Lower lobe of right lung (tissue), 2 donors: ENCODE measurements at regions not wholly inside any gene's neighbourhood (a gene's known extent, or its start where the extent isn't known, plus 50 kb on each side); places are given as distances from the start of the nearest gene placed in this dataset.
"Not testable (repeated sequence)": the region's sequence is repeated elsewhere in the genome, so short reads cannot be mapped to it uniquely, and the experiment has no call there.

Experiments used
- ATAC-seq, 2 donors: fragments of 200-7000 bp; cut with Tn5 transposase; one replicate each; pipeline ENCODE4 v1.9.1; 2020 to 2022; ENCODE audit warnings: mild to moderate bottlenecking in 2 of 2, moderate library complexity in 2 of 2
- DNase-seq: peaks from one replicate; pipeline ENCODE4 v3.0.0-alpha.2; 2020
- H3K27ac ChIP-seq: fragments of 200-600 bp; one replicate; pipeline ENCODE4 v1.8.0; 2022
- H3K27me3 ChIP-seq: fragments of 200-600 bp; one replicate; pipeline ENCODE4 v1.8.0; 2022; ENCODE audit warnings: low read depth
- H3K36me3 ChIP-seq: fragments of 200-600 bp; one replicate; pipeline ENCODE4 v1.8.0; 2022; ENCODE audit warnings: mild to moderate bottlenecking
- H3K4me1 ChIP-seq: fragments of 200-600 bp; one replicate; pipeline ENCODE4 v1.8.0; 2022
- H3K4me3 ChIP-seq: fragments of 200-600 bp; one replicate; pipeline ENCODE4 v1.8.0; 2022; ENCODE audit warnings: mild to moderate bottlenecking
- H3K9me3 ChIP-seq: fragments of 200-600 bp; one replicate; pipeline ENCODE4 v1.8.0; 2022
- intact Hi-C: fragments of 100-400 bp; cut with DNase I; formaldehyde crosslinking; loops from one replicate; pipeline ENCODE4 v1.11.0; 2022
- TF ChIP-seq, protein P1 (sequence below): fragments of 200-600 bp; IDR thresholded peaks from one replicate; pipeline ENCODE4 v1.8.0; 2022; ENCODE audit warnings: antibody characterized with exemption, mild to moderate bottlenecking
- donor health status: DM: no; HTN: yes; CAD: no; lungs with severe emphysema.

DNA sequence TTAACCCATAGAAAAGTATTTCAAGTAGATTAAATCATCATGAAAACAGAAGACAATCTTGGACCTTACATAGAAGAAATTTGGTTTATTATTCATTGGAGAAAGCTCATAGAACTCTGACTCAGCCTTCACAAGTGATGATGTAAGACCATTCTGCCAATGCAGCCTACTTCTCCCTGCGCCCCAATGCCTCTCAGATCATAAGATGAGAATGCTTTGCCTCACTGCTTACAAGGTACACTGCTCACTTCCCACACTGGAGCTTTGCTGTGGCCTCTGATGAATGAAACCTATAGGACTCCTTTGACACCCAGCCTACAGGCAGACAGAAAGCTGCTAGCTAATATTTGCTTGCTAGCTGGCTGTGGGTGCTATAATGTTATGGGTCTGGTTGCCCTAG lies 569.4 kb upstream of the STEAP1 start:
- intact Hi-C loops: no loop called here
- H3K27me3 ChIP-seq: no peaks in the 10 kb centered on the region
- H3K4me1 ChIP-seq: no peaks in the 10 kb centered on the region
- no peaks in the 10 kb centered on the region for H3K9me3 ChIP-seq
- DNase-seq: no peak
- ATAC-seq: no peak
- TF ChIP-seq, protein P1, sequence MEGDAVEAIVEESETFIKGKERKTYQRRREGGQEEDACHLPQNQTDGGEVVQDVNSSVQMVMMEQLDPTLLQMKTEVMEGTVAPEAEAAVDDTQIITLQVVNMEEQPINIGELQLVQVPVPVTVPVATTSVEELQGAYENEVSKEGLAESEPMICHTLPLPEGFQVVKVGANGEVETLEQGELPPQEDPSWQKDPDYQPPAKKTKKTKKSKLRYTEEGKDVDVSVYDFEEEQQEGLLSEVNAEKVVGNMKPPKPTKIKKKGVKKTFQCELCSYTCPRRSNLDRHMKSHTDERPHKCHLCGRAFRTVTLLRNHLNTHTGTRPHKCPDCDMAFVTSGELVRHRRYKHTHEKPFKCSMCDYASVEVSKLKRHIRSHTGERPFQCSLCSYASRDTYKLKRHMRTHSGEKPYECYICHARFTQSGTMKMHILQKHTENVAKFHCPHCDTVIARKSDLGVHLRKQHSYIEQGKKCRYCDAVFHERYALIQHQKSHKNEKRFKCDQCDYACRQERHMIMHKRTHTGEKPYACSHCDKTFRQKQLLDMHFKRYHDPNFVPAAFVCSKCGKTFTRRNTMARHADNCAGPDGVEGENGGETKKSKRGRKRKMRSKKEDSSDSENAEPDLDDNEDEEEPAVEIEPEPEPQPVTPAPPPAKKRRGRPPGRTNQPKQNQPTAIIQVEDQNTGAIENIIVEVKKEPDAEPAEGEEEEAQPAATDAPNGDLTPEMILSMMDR: no peak
- no peaks in the 10 kb centered on the region for H3K36me3 ChIP-seq
- H3K27ac ChIP-seq: no peak overlapping the region
- no peak overlapping the region for H3K4me3 ChIP-seq

DNA sequence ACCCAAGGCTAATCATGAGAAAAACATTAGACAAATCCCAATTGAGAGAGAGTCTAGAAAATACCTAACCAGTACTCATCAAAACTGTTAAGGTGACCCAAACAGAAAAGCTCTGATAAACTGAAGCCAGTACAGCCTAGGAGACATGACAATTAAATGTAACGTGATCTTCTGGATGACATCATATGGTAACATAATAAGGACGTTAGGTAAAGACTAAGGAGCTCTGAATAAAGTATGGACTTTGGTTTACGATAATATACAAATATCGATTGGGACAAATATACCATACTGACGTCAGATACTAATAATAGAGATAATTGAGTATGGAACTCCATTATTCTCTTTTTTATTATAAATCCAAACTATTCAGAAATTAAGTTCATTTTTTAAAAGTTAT lies 561.1 kb upstream of the STEAP1 start:
- Histone ChIP-seq H3K27me3 (no peaks in the 10 kb centered on the region), H3K36me3 (no peaks in the 10 kb centered on the region), H3K4me1 (no peaks in the 10 kb centered on the region), H3K4me3 (no peak overlapping the region), H3K27ac (no peak overlapping the region), H3K9me3 (no peaks in the 10 kb centered on the region)
- intact Hi-C loops: no loop called here
- TF ChIP-seq, protein P1: no peak
- ATAC-seq (no peak), DNase-seq (no peak)

DNA sequence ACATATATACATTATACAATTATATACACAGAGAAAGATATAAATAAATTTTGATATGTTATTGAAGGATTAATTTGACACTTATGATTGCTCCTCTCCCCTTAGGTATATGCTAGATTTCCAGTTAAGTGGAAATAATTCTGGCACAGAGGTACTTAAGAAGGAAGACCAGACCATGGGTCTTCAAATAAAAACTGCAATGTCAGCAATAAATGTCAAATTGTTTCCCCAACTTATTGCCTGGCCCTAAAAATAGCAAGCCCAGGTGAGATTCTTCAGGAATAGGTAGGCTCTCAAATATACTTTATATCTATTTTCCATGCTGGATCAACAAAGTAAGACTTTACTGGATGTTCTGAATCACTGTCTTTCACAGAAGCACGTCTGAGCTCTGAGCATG lies 551.3 kb upstream of the STEAP1 start:
- no peaks in the 10 kb centered on the region for H3K27me3 ChIP-seq
- H3K4me3 ChIP-seq: no peak overlapping the region
- no peaks in the 10 kb centered on the region for H3K4me1 ChIP-seq
- no peak overlapping the region for H3K27ac ChIP-seq
- intact Hi-C loops: no loop called here
- no peaks in the 10 kb centered on the region for H3K36me3 ChIP-seq
- peaks cover 5% of the 10 kb centered on the region for H3K9me3 ChIP-seq
- DNase-seq (no peak), ATAC-seq (no peak)
- TF ChIP-seq, protein P1: no peak

DNA sequence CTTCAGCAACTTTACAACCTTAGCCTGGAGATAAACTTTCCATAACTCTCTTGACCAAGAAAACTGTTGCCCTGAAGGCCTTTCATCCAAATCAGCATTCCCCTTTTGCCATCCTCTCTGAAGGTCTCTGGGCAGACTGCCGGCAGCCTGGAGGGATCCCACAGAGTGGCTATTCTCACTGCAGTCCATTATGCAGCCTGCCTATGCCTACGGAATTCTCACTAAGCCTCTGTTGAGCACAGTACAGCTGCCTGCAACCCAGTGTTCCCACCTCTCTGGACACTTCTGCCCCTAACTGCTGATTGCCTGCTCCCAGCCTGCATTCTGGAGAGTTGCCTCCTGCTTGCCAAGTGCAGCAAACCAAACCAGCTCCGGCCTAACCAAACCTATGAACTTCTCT lies 548.9 kb upstream of the STEAP1 start:
- intact Hi-C loops: no loop called here
- Histone ChIP-seq H3K4me3 (no peak overlapping the region), H3K9me3 (peaks cover 5% of the 10 kb centered on the region), H3K27me3 (no peaks in the 10 kb centered on the region), H3K4me1 (no peaks in the 10 kb centered on the region), H3K36me3 (no peaks in the 10 kb centered on the region), H3K27ac (no peak overlapping the region)
- DNase-seq (no peak), ATAC-seq (no peak)
- TF ChIP-seq, protein P1: no peak

DNA sequence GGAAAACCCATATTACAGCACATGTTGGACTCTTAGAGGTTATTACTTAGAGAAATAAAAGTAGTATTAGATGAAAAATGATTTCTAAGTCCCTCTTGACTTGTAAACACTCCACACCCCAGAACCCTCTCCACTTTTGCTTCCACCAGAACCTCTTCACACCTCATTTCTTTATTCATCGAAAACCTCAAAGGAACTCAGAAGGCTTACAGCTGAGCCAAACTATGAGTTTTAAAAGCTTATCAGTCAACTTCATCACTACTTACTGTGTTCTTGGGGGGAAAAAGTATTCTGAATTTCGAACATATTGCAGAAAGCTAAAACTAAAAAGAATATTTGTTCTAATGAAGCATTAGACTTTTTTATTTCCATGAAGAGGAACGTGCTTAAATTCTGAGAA lies 547.8 kb upstream of the STEAP1 start:
- Histone ChIP-seq H3K27me3 (no peaks in the 10 kb centered on the region), H3K9me3 (peaks cover 5% of the 10 kb centered on the region), H3K27ac (no peak overlapping the region), H3K4me3 (no peak overlapping the region), H3K36me3 (no peaks in the 10 kb centered on the region), H3K4me1 (no peaks in the 10 kb centered on the region)
- no peak for ATAC-seq
- intact Hi-C loops: no loop called here
- TF ChIP-seq, protein P1: no peak
- no peak for DNase-seq

DNA sequence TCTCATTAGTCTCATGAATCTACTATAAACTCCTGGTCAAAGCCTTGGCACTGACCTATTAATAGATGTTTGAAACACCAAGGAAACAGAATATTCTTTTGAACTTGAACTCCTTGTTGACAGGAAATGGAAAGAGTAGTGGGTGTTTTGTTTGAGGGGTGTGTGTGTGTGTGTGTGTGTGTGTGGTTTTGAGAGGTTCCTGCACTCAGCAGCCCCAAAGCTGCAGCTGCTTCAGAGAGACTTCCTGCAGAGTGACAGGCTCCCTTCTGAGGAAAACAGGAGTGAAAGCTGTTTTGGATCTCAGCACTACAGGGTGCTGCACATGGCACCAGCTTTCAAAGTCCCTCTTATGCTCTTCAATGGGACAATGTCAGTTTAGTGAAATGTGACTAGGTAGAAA lies 546.5 kb upstream of the STEAP1 start:
- TF ChIP-seq, protein P1: no peak
- intact Hi-C loops: no loop called here
- H3K4me1 ChIP-seq: no peaks in the 10 kb centered on the region
- DNase-seq: no peak
- no peaks in the 10 kb centered on the region for H3K27me3 ChIP-seq
- ATAC-seq: no peak
- H3K9me3 ChIP-seq: no peaks in the 10 kb centered on the region
- H3K36me3 ChIP-seq: no peaks in the 10 kb centered on the region
- H3K27ac ChIP-seq: no peak overlapping the region
- no peak overlapping the region for H3K4me3 ChIP-seq

DNA sequence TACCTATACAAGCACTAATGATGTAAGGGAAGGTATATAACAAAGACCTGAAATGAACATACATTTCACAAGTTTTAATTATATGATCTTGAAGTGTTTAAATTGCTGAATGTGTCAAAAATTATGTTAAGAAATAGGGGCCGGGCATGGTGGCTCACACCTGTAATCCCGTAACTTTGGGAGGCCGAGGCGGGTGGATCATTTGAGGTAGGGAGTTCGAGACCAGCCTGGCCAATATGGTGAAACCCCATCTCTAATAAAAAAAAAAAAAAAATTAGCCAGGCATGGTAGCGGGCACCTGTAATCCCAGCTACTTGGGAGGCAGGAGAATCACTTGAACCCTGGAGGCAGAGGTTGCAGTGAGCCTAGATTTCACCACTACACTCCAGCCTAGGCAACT lies 537.4 kb upstream of the STEAP1 start:
- DNase-seq, H3K27ac ChIP-seq, H3K36me3 ChIP-seq, H3K9me3 ChIP-seq, ATAC-seq, intact Hi-C loops, H3K27me3 ChIP-seq, H3K4me3 ChIP-seq, H3K4me1 ChIP-seq: not testable (repeated sequence)
